ENCODE measurements at regions not wholly inside any gene's neighbourhood (a gene's known extent, or its start where the extent isn't known, plus 50 kb on each side); places are given as distances from the start of the nearest gene placed in this dataset.

DNA sequence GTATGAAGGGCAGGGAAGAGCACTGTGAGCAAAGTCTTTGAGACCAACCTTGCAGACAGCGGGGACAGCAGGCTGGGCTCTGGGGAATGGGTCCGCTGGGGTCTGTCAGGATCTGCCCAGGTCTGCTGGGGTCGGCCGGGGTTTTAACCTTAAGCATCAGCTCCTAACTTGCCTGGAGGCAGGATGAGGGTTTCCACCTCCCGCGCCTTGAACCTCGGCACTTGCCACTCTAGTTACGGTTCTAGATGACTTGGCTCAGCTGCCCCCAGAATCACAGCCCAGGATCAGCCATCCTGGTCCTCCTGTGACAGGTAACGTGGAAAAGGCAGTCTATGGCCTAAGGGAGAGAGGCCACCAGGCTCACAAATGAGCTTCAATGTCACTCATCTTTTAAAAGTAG is 50.4 kb upstream of the CACUL1 start:
- Histone ChIP-seq H3K4me3 (ENCODE audit: low read length in 2 of 2) (no peak overlapping the region), H3K27ac (ENCODE audit: low read depth, low read length) (no peak overlapping the region), H3K27me3 (ENCODE audit: insufficient read depth, low read length) (no peaks in the 10 kb centered on the region), H3K9me3 (ENCODE audit: control insufficient read depth in 1 of 2, low read length in 2 of 2) (no peaks in the 10 kb centered on the region), H3K4me1 (ENCODE audit: insufficient read depth, low read length) (no peaks in the 10 kb centered on the region), H3K36me3 (ENCODE audit: insufficient read depth, low read length) (no peaks in the 10 kb centered on the region)
- intact Hi-C loops (cut with micrococcal nuclease): no loop called here
- H3K9me3 Mint-ChIP-seq: no peaks in the 10 kb centered on the region
- H3K4me3 Mint-ChIP-seq: no peak overlapping the region
- no peaks in the 10 kb centered on the region for H3K4me1 Mint-ChIP-seq
- DNase-seq: no peak
- H3K27ac Mint-ChIP-seq: no peak overlapping the region
- POLR2A ChIA-PET (ENCODE audit: partially characterized antibody): no interaction called here
- no peaks in the 10 kb centered on the region for H3K36me3 Mint-ChIP-seq
- peaks cover 3 to 14% of the 10 kb centered on the region in 2 donors for H3K27me3 Mint-ChIP-seq
- CTCF ChIA-PET (ENCODE audit: partially characterized antibody): no interaction called here

DNA sequence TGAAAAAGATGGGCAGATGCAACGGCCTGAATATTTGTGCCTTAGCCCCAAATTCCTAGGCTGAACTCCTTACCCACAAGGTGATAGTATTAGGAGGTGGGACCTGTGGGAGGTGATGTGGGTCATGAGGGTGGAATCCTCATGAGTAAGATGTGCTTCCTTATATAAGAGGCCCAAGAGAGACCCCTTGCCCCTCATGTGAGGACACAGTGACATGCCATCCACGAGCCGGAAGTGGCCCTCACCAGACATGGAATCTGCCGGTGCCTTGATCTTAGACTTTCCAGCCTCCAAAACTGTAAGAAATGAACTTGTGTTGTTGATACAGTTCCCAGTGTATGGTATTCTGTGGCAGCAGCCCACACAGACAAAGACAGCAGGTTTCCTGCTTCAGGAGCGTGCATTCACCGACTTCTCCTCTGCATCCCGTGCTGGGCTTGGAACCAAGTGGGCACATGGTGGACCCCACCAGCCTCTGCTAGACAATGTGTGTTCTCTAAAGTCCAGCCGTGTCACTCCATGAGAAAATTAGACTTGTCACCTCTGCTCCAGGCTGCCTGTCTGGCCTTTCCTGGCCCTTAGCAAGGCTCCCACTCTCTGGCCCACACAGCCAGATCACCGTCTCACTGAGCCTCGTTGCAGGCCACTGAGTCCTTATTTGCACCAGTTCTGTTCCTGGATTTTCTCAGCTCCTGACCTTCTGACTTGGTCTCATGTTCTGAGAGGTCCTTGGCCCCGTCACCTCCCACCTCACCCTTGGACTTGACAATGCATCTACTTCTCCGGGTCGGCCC is 52.9 kb upstream of the CACUL1 start:
- no peak overlapping the region for H3K4me3 ChIP-seq (ENCODE audit: low read length in 2 of 2)
- DNase-seq: no peak
- no peaks in the 10 kb centered on the region for H3K36me3 Mint-ChIP-seq
- POLR2A ChIA-PET (ENCODE audit: partially characterized antibody): no interaction called here
- H3K27me3 ChIP-seq (ENCODE audit: insufficient read depth, low read length): no peaks in the 10 kb centered on the region
- CTCF ChIA-PET (ENCODE audit: partially characterized antibody): no interaction called here
- no peak overlapping the region for H3K27ac ChIP-seq (ENCODE audit: low read depth, low read length)
- peaks cover 0 to 5% of the 10 kb centered on the region in 2 donors for H3K27me3 Mint-ChIP-seq
- H3K36me3 ChIP-seq (ENCODE audit: insufficient read depth, low read length): no peaks in the 10 kb centered on the region
- H3K4me1 ChIP-seq (ENCODE audit: insufficient read depth, low read length): no peaks in the 10 kb centered on the region
- intact Hi-C loops (cut with micrococcal nuclease): no loop called here
- H3K4me1 Mint-ChIP-seq: no peaks in the 10 kb centered on the region
- no peaks in the 10 kb centered on the region for H3K9me3 ChIP-seq (ENCODE audit: control insufficient read depth in 1 of 2, low read length in 2 of 2)
- H3K27ac Mint-ChIP-seq: no peak overlapping the region
- H3K4me3 Mint-ChIP-seq: no peak overlapping the region
- H3K9me3 Mint-ChIP-seq: no peaks in the 10 kb centered on the region

DNA sequence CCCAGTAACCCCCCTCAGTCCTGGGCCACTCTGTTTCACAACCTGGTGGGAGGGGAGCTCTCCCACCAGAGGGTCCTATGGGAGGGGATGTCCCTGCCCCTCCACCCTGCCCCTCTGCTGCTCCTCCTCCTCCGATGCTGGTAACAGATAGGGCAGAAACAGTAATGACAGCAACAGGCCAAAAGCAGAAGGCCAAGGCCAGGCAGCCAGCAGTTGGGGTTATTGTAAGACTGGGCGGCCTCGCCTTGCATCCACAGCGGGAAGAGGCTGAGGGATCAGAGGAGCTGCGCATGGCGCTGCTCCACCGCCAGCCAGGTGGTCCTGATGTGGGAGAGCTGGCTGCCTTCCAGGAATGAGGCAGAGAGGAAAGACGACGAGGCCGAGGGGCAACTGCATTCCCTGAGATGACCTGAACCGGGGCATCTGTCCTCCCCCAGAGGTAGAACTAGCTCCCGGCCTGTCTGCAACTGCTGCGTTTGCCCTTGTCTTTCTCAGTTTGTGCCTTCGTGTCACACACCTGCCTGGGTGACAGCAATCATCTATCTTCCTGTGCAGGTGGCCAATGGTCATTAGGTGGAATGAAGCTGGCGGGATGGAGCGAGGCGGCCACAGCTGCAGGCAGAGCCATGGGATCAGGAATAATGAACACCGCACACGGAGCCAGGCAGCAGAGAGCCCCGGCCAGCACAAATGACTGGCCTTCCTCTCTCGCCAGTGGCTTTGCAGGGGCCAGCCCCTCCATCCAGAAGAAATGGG is 54.0 kb upstream of the CACUL1 start:
- intact Hi-C loops (cut with micrococcal nuclease): no loop called here
- H3K27me3 Mint-ChIP-seq: peaks cover 2 to 5% of the 10 kb centered on the region in 2 donors

DNA sequence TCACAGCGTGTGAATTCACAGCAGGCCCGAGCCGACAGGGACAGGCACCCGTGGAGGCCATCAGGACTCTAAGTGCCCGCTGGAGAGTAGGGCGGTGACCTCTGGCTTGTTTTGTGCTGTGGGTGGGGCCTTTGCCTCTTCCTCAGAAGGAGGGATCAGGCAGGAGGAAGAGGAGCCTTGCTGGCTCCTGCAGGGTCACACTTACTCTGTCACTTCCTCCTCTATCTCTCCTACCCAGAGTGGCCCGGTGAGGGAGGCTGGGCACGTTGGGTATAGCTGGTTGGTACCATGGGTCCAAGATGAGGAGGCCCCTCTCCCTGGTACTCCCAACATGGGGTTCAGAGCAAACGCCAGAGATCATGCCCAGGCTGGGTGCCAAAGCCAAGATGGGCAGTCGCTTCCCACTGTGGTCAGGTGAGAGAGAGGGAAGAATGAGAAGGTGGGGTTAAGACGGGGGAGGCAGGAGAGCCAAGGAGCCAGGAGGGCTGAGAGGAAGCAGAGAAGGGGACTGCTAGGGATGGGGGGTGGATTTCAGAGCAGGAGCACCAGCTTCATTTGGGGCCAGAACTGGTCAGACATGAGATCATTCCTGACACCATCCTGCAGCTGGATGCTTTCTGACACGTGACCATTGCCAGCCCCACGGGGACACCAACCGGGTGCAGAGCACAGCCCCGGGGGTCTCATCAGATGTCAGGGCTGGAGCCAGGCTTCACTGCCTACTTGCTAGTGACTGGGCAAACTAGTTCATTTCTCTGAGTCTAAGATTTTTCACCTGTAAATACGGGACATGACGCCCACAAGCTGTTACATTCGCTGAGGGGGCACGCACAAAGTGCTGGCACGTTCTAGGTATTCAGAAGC is 54.8 kb upstream of the CACUL1 start:
- Mint-ChIP-seq H3K4me1 (no peaks in the 10 kb centered on the region), H3K27me3 (peaks cover 2 to 5% of the 10 kb centered on the region in 2 donors), H3K4me3 (no peak overlapping the region), H3K27ac (no peak overlapping the region), H3K36me3 (no peaks in the 10 kb centered on the region), H3K9me3 (no peaks in the 10 kb centered on the region)
- CTCF ChIA-PET (ENCODE audit: partially characterized antibody): interaction anchor here (0.6 kb wide), 1 partner anchor 397 kb away, joined by 3 read pairs; no protein-coding TSS in a partner anchor
- Histone ChIP-seq H3K36me3 (ENCODE audit: insufficient read depth, low read length) (no peaks in the 10 kb centered on the region), H3K27ac (ENCODE audit: low read depth, low read length) (no peak overlapping the region), H3K4me1 (ENCODE audit: insufficient read depth, low read length) (no peaks in the 10 kb centered on the region), H3K27me3 (ENCODE audit: insufficient read depth, low read length) (no peaks in the 10 kb centered on the region), H3K9me3 (ENCODE audit: control insufficient read depth in 1 of 2, low read length in 2 of 2) (no peaks in the 10 kb centered on the region), H3K4me3 (ENCODE audit: low read length in 2 of 2) (no peak overlapping the region)
- POLR2A ChIA-PET (ENCODE audit: partially characterized antibody): no interaction called here
- intact Hi-C loops (cut with micrococcal nuclease): no loop called here
- DNase-seq: no peak

More for the DNA sequence above, 54.0 kb upstream of the CACUL1 start:
- H3K4me3 Mint-ChIP-seq: no peak overlapping the region
- H3K36me3 Mint-ChIP-seq: no peaks in the 10 kb centered on the region
- no peak overlapping the region for H3K27ac ChIP-seq (ENCODE audit: low read depth, low read length)
- H3K9me3 Mint-ChIP-seq: no peaks in the 10 kb centered on the region
- ChIA-PET POLR2A (ENCODE audit: partially characterized antibody) (no interaction called here), CTCF (ENCODE audit: partially characterized antibody) (no interaction called here)
- no peaks in the 10 kb centered on the region for H3K9me3 ChIP-seq (ENCODE audit: control insufficient read depth in 1 of 2, low read length in 2 of 2)
- no peaks in the 10 kb centered on the region for H3K27me3 ChIP-seq (ENCODE audit: insufficient read depth, low read length)
- H3K4me3 ChIP-seq (ENCODE audit: low read length in 2 of 2): no peak overlapping the region
- H3K27ac Mint-ChIP-seq: no peak overlapping the region
- no peak for DNase-seq
- H3K4me1 Mint-ChIP-seq: no peaks in the 10 kb centered on the region
- H3K36me3 ChIP-seq (ENCODE audit: insufficient read depth, low read length): no peaks in the 10 kb centered on the region
- no peaks in the 10 kb centered on the region for H3K4me1 ChIP-seq (ENCODE audit: insufficient read depth, low read length)

DNA sequence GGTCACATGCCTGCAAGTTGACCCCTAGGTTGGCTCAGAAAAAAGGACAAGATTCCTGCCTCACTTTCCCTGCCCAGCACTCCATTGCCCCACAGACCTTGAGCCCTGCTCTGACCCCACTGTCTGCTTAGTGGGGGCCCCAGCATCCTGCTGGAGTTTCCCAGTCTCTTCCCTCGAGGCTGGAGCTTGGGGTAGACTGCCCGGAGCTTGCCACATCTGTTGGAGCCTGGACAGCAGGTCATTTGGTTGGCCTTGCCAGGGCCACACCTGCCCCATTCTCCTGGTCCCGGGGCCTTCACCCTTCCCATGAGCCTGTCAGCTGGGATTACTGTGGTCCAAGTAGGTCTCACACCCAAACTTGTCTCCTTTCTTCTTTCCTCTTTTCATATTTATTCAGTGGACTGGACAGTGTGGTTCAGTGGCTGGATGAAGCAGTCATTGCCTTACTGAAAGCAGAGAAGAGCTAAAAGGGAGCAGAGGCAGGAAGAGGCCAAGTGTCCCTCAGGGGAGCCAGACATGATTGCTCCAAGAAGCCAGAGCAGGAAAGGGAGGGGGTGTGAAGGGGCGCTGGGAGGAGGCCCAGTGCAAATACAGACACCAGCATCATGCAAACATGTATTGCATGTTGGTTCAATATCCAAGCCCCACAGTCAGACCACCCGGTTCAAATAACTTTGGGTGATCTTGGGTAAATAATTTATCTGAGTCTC is 56.2 kb upstream of the CACUL1 start:
- peaks cover 2 to 5% of the 10 kb centered on the region in 2 donors for H3K27me3 Mint-ChIP-seq
- Histone ChIP-seq H3K9me3 (ENCODE audit: control insufficient read depth in 1 of 2, low read length in 2 of 2) (no peaks in the 10 kb centered on the region), H3K27me3 (ENCODE audit: insufficient read depth, low read length) (no peaks in the 10 kb centered on the region), H3K36me3 (ENCODE audit: insufficient read depth, low read length) (no peaks in the 10 kb centered on the region), H3K4me3 (ENCODE audit: low read length in 2 of 2) (no peak overlapping the region), H3K27ac (ENCODE audit: low read depth, low read length) (no peak overlapping the region), H3K4me1 (ENCODE audit: insufficient read depth, low read length) (no peaks in the 10 kb centered on the region)
- no peak for DNase-seq
- H3K4me3 Mint-ChIP-seq: no peak overlapping the region
- no peaks in the 10 kb centered on the region for H3K9me3 Mint-ChIP-seq
- ChIA-PET POLR2A (ENCODE audit: partially characterized antibody) (no interaction called here), CTCF (ENCODE audit: partially characterized antibody) (no interaction called here)
- no peaks in the 10 kb centered on the region for H3K4me1 Mint-ChIP-seq
- no peaks in the 10 kb centered on the region for H3K36me3 Mint-ChIP-seq
- intact Hi-C loops (cut with micrococcal nuclease): no loop called here
- H3K27ac Mint-ChIP-seq: no peak overlapping the region

DNA sequence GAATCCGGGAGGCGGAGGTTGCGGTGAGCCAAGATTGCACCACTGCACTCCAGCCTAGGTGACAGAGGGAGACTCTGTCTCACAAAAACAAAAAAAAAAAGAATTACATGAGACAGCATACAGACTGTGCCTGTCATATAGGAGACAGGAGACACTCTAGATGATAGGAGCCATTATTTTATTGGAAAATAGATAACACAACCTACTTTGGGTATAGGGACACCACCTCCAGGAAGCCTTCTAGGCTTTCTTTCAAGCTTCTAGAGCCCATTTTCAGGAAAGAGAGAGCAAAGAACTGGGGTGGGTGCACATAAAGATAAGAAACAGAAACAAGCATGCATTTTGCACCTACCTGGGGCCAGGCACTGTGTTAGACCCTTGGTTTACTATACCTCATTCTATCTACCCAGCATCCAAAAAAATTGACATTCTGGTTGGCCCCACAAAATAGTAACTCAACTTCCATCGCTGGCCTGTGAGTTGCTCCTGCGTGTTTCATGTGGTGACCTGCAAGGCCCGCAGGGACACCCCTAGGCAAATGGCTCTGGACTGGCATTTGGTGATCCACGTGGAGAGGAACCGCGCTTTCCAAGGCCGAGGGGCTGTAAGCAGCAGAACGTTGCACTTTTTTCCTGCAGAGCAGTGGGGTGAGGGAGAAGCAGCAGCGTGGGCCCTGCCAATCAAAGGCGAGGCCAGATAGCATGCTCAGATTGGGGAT is 57.1 kb upstream of the CACUL1 start:
- no peaks in the 10 kb centered on the region for H3K36me3 Mint-ChIP-seq
- DNase-seq: no peak
- H3K36me3 ChIP-seq (ENCODE audit: insufficient read depth, low read length): no peaks in the 10 kb centered on the region
- peaks cover 2 to 5% of the 10 kb centered on the region in 2 donors for H3K27me3 Mint-ChIP-seq
- H3K27me3 ChIP-seq (ENCODE audit: insufficient read depth, low read length): no peaks in the 10 kb centered on the region
- H3K4me3 ChIP-seq (ENCODE audit: low read length in 2 of 2): no peak overlapping the region
- ChIA-PET POLR2A (ENCODE audit: partially characterized antibody) (no interaction called here), CTCF (ENCODE audit: partially characterized antibody) (no interaction called here)
- H3K27ac Mint-ChIP-seq: no peak overlapping the region
- H3K27ac ChIP-seq (ENCODE audit: low read depth, low read length): no peak overlapping the region
- intact Hi-C loops (cut with micrococcal nuclease): no loop called here
- no peaks in the 10 kb centered on the region for H3K9me3 ChIP-seq (ENCODE audit: control insufficient read depth in 1 of 2, low read length in 2 of 2)
- H3K4me3 Mint-ChIP-seq: no peak overlapping the region
- no peaks in the 10 kb centered on the region for H3K9me3 Mint-ChIP-seq
- H3K4me1 Mint-ChIP-seq: no peaks in the 10 kb centered on the region
- no peaks in the 10 kb centered on the region for H3K4me1 ChIP-seq (ENCODE audit: insufficient read depth, low read length)
